HEK293T (cell line): ENCODE measurements at regions not wholly inside any gene's neighbourhood (a gene's known extent, or its start where the extent isn't known, plus 50 kb on each side); places are given as distances from the start of the nearest gene placed in this dataset.

ENCODE experiments used
- FOXA1 ChIP-seq: fragments of 450-650 bp; IDR thresholded peaks from 2 replicates; pipeline ENCODE4 v1.6.1; 2016; ENCODE audit warnings: mild to moderate bottlenecking
- FOXK2 ChIP-seq: fragments of 450-650 bp; IDR thresholded peaks from 2 replicates; pipeline ENCODE4 v1.6.1; 2016; ENCODE audit warnings: mild to moderate bottlenecking
- FOXM1 ChIP-seq: fragments of 450-650 bp; IDR thresholded peaks from 2 replicates; pipeline ENCODE4 v1.6.1; 2017; ENCODE audit warnings: mild to moderate bottlenecking, borderline replicate concordance
- HDGF ChIP-seq: fragments of 450-650 bp; IDR thresholded peaks from 2 replicates; pipeline ENCODE4 v1.6.1; 2017; ENCODE audit warnings: antibody characterized with exemption, borderline replicate concordance
- NFRKB ChIP-seq: fragments of 450-650 bp; IDR thresholded peaks from 2 replicates; pipeline ENCODE4 v1.6.1; 2016; ENCODE audit warnings: mild to moderate bottlenecking, moderate library complexity
- SP1 ChIP-seq: fragments of 450-650 bp; IDR thresholded peaks from 2 replicates; pipeline ENCODE4 v1.6.1; 2017
- TARDBP ChIP-seq: fragments of 450-650 bp; IDR thresholded peaks from 2 replicates; pipeline ENCODE4 v1.6.1; 2016
- ZNF384 ChIP-seq: fragments of 450-650 bp; IDR thresholded peaks from 2 replicates; pipeline ENCODE4 v1.6.1; 2016

DNA sequence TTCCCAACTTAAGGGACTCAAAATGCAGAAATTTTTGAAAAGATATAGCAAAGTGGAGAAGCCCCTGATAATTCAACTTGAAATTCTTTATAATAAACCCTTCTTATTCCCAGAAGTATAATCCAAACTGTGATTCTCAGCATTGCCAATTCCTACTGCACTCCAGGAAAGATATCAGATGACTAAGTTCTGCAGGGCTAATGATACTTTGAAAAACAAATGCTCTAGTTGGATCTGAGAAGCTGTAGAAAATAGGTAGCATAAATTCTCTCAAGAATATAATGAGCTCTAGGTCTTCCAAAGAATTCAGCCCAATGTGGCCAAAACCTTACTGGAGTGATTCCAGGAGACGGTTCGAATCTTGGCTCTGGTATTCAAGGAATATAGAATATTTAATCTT, 294.0 kb upstream of the PTBP2 start:
- TF ChIP-seq FOXM1 = no peak
- no peak for TF ChIP-seq FOXA1
- TF ChIP-seq NFRKB = no peak
- TF ChIP-seq HDGF = no peak
- TF ChIP-seq FOXK2 = no peak
- no peak for TF ChIP-seq TARDBP
- no peak for TF ChIP-seq ZNF384
- TF ChIP-seq SP1 = no peak
